Medulla oblongata (tissue), 1 donor: ENCODE measurements at regions not wholly inside any gene's neighbourhood (a gene's known extent, or its start where the extent isn't known, plus 50 kb on each side); places are given as distances from the start of the nearest gene placed in this dataset.

Experiments used
- DNase-seq: peaks from one replicate; pipeline ENCODE4 v3.0.0-alpha.2; 2015; ENCODE audit errors: extremely low spot score

- DNase-seq = no peak
Measured at GRCh38 chr5:2696156-2696807, 55.2 kb downstream of the IRX2 start.

- no peak for DNase-seq
Measured at GRCh38 chr5:2695200-2695891, 56.1 kb downstream of the IRX2 start.

- DNase-seq = no peak
Measured at GRCh38 chr5:2691530-2691929, 59.9 kb downstream of the IRX2 start.

- no peak for DNase-seq
Measured at GRCh38 chr5:2690293-2690692, 61.2 kb downstream of the IRX2 start.

- no peak for DNase-seq
Measured at GRCh38 chr5:2688586-2688985, 62.9 kb downstream of the IRX2 start.

- no peak for DNase-seq
Measured at GRCh38 chr5:2687746-2688145, 63.7 kb downstream of the IRX2 start.

GRCh38 chr5:2686321-2687124, 65.0 kb downstream of the IRX2 start:
- no peak for DNase-seq

- DNase-seq = peak; percentile 4
Measured at GRCh38 chr5:2685651-2686272, 65.7 kb downstream of the IRX2 start.

- no peak for DNase-seq
Measured at GRCh38 chr5:2684606-2685005, 66.9 kb downstream of the IRX2 start.

GRCh38 chr5:2683720-2684119, 67.8 kb downstream of the IRX2 start:
- no peak for DNase-seq

- DNase-seq = no peak
Measured at GRCh38 chr5:2681476-2681875, 70.0 kb downstream of the IRX2 start.

GRCh38 chr5:2680979-2681378, 70.5 kb downstream of the IRX2 start:
- DNase-seq = no peak

GRCh38 chr5:2677689-2678088, 73.8 kb downstream of the IRX2 start:
- no peak for DNase-seq

- no peak for DNase-seq
Measured at GRCh38 chr5:2675548-2675947, 75.9 kb downstream of the IRX2 start.

GRCh38 chr5:2674456-2674855, 77.0 kb downstream of the IRX2 start:
- no peak for DNase-seq

- no peak for DNase-seq
Measured at GRCh38 chr5:2670940-2671339, 80.5 kb downstream of the IRX2 start.

GRCh38 chr5:2669913-2670312, 81.6 kb downstream of the IRX2 start:
- DNase-seq = no peak

GRCh38 chr5:2669259-2669658, 82.2 kb downstream of the IRX2 start:
- no peak for DNase-seq

GRCh38 chr5:2666081-2666480, 85.4 kb downstream of the IRX2 start:
- DNase-seq = no peak

- no peak for DNase-seq
Measured at GRCh38 chr5:2663489-2663888, 88.0 kb downstream of the IRX2 start.

GRCh38 chr5:2660315-2660714, 91.2 kb downstream of the IRX2 start:
- no peak for DNase-seq

- DNase-seq = no peak
Measured at GRCh38 chr5:2658881-2659470, 92.5 kb downstream of the IRX2 start.
